CD14-positive monocyte (primary cell): ENCODE measurements at regions not wholly inside any gene's neighbourhood (a gene's known extent, or its start where the extent isn't known, plus 50 kb on each side); places are given as distances from the start of the nearest gene placed in this dataset.

Source experiments
- DNase-seq, 3 donors: peaks; one replicate each; pipeline ENCODE4 v3.0.0-alpha.2; 2011 to 2022
- H2AFZ ChIP-seq: 2 replicates; pipeline ENCODE4 v1.6.0; 2012; ENCODE audit warnings: mild to moderate bottlenecking, low read depth, low read length, inconsistent platforms; ENCODE audit not compliant: insufficient read depth, poor library complexity, severe bottlenecking
- H3K27ac ChIP-seq, 2 donors: 1 replicate in 1 of 2; 2 replicates in 1 of 2; pipeline ENCODE4 v1.5.1; 2012 to 2013; ENCODE audit warnings: low read length in 2 of 2, control low read depth in 1 of 2, inconsistent platforms in 1 of 2, low read depth in 1 of 2, mild to moderate bottlenecking in 1 of 2
- H3K27me3 ChIP-seq, 2 donors: one replicate each; pipeline versions ENCODE4 v1.6.0 to v1.6.1; 2011 to 2013; ENCODE audit warnings: low read length in 2 of 2; ENCODE audit not compliant: control insufficient read depth in 2 of 2, insufficient read depth in 2 of 2
- H3K36me3 ChIP-seq, 2 donors: replicated peaks in 1 of 2; 1 replicate in 1 of 2; 2 replicates in 1 of 2; pipeline versions ENCODE4 v1.5.1 to v1.6.1; 2012 to 2013; ENCODE audit warnings: low read length in 2 of 2, control low read depth in 1 of 2, inconsistent platforms in 1 of 2, mild to moderate bottlenecking in 1 of 2; ENCODE audit not compliant: insufficient read depth in 2 of 2, control insufficient read depth in 1 of 2
- H3K4me1 ChIP-seq, 2 donors: 1 replicate in 1 of 2; 2 replicates in 1 of 2; pipeline versions ENCODE4 v1.5.1 to v1.6.1; 2012 to 2013; ENCODE audit warnings: low read length in 2 of 2, control low read depth in 1 of 2, inconsistent platforms in 1 of 2, mild to moderate bottlenecking in 1 of 2, moderate library complexity in 1 of 2; ENCODE audit not compliant: insufficient read depth in 2 of 2, control insufficient read depth in 1 of 2
- H3K4me2 ChIP-seq: replicated peaks from 2 replicates; pipeline ENCODE3; 2012; ENCODE audit warnings: low read length, moderate library complexity, mild to moderate bottlenecking; ENCODE audit not compliant: poor library complexity, severe bottlenecking; ENCODE audit errors: extremely low read depth
- H3K4me3 ChIP-seq, 3 experiments: fragments of 200-600 bp in 1 of 3; sonication (generic) in 1 of 3; replicated peaks in 1 of 3; 1 replicate in 2 of 3; 2 replicates in 1 of 3; pipeline ENCODE4 v1.5.1; 2011 to 2013; ENCODE audit warnings: low read length in 3 of 3, mild to moderate bottlenecking in 3 of 3, control low read depth in 2 of 3, low read depth in 2 of 3, inconsistent platforms in 1 of 3, moderate library complexity in 1 of 3
- H3K79me2 ChIP-seq: 2 replicates; pipeline ENCODE4 v1.6.0; 2012; ENCODE audit warnings: mild to moderate bottlenecking, control low read depth, inconsistent platforms, low read length, moderate library complexity; ENCODE audit not compliant: insufficient read depth
- H3K9ac ChIP-seq: 2 replicates; pipeline ENCODE4 v1.6.0; 2017; ENCODE audit warnings: low read length, mild to moderate bottlenecking; ENCODE audit not compliant: insufficient read depth, poor library complexity, severe bottlenecking
- H3K9me3 ChIP-seq, 2 donors: replicated peaks in 1 of 2; 1 replicate in 1 of 2; 2 replicates in 1 of 2; pipeline versions ENCODE4 v1.5.1 to v1.6.1; 2012 to 2013; ENCODE audit warnings: low read length in 2 of 2, control low read depth in 1 of 2; ENCODE audit not compliant: control insufficient read depth in 1 of 2, insufficient read depth in 1 of 2
- H4K20me1 ChIP-seq: 2 replicates; pipeline ENCODE4 v1.6.0; 2012; ENCODE audit warnings: mild to moderate bottlenecking, low read length, control low read depth, moderate library complexity; ENCODE audit not compliant: insufficient read depth
- H3K27ac Mint-ChIP-seq, 7 donors: one replicate each; pipeline ENCODE4 v1.8.0; 2020; ENCODE audit warnings: mild to moderate bottlenecking in 7 of 7, mixed read lengths in 7 of 7, moderate library complexity in 6 of 7, inconsistent platforms in 2 of 7
- H3K27me3 Mint-ChIP-seq, 3 donors: one replicate each; pipeline ENCODE4 v1.8.0; 2021 to 2022; ENCODE audit warnings: low read depth in 3 of 3, mild to moderate bottlenecking in 3 of 3, mixed read lengths in 3 of 3, moderate library complexity in 3 of 3, inconsistent platforms in 1 of 3
- H3K36me3 Mint-ChIP-seq, 2 donors: one replicate each; pipeline ENCODE4 v1.8.0; 2020; ENCODE audit warnings: mixed read lengths in 2 of 2, inconsistent platforms in 1 of 2, mild to moderate bottlenecking in 1 of 2
- H3K4me1 Mint-ChIP-seq: one replicate; pipeline ENCODE4 v1.8.0; 2020; ENCODE audit warnings: mild to moderate bottlenecking, mixed read lengths
- H3K4me3 Mint-ChIP-seq, 2 donors: one replicate each; pipeline ENCODE4 v1.8.0; 2020; ENCODE audit warnings: mild to moderate bottlenecking in 2 of 2, mixed read lengths in 2 of 2, moderate library complexity in 1 of 2
- H3K9me3 Mint-ChIP-seq, 7 donors: one replicate each; pipeline ENCODE4 v1.8.0; 2020 to 2022; ENCODE audit warnings: mixed read lengths in 7 of 7, mild to moderate bottlenecking in 6 of 7, moderate library complexity in 6 of 7, inconsistent platforms in 2 of 7
- CTCF ChIP-seq: fragments of 200-600 bp; IDR thresholded peaks from one replicate; pipeline ENCODE4 v1.8.0; 2022; ENCODE audit warnings: antibody characterized with exemption, mild to moderate bottlenecking
- WGBS: methylation state at CpG from one replicate; pipeline ENCODE4 v1.1.5; 2013; ENCODE audit warnings: missing lambda C conversion rate; ENCODE audit not compliant: insufficient coverage; 5-methylcytosine and 5-hydroxymethylcytosine counted together
- intact Hi-C, 2 donors: fragments of 100-400 bp; cut with micrococcal nuclease; formaldehyde crosslinking; loops; one replicate each; pipeline versions ENCODE4 v1.15.0 to v1.15.1; 2023

GRCh38 chr5:163281512-163281911 is 155.9 kb upstream of the CCNG1 start:
- peaks cover 0 to 4% (median 3%) of the 10 kb centered on the region in 3 donors for H3K27me3 Mint-ChIP-seq
- H3K9me3 ChIP-seq: peaks cover 0 to 5% of the 10 kb centered on the region in 2 donors
- no peaks in the 10 kb centered on the region for H3K4me1 Mint-ChIP-seq
- H3K79me2 ChIP-seq: no peaks in the 10 kb centered on the region
- H3K27me3 ChIP-seq: no peaks in the 10 kb centered on the region
- H3K36me3 Mint-ChIP-seq: no peaks in the 10 kb centered on the region
- no peaks in the 10 kb centered on the region for H3K4me1 ChIP-seq
- no peak overlapping the region for H3K4me2 ChIP-seq
- WGBS: no CpG with 5 or more reads among the region's 1 CpG
- no peak overlapping the region for H3K4me3 ChIP-seq
- DNase-seq: no peak
- peaks cover 0 to 7% (median 4%) of the 10 kb centered on the region in 7 donors for H3K9me3 Mint-ChIP-seq
- no peak overlapping the region for H3K9ac ChIP-seq
- H3K4me3 Mint-ChIP-seq: no peak overlapping the region
- intact Hi-C loops: no loop called here
- H3K27ac Mint-ChIP-seq: no peak overlapping the region
- no peaks in the 10 kb centered on the region for H4K20me1 ChIP-seq
- H2AFZ ChIP-seq: no peak overlapping the region
- no peaks in the 10 kb centered on the region for H3K36me3 ChIP-seq
- no peak overlapping the region for H3K27ac ChIP-seq
- TF ChIP-seq CTCF: no peak

GRCh38 chr5:163293836-163294235 is 143.6 kb upstream of the CCNG1 start:
- Mint-ChIP-seq H3K4me1 (no peaks in the 10 kb centered on the region), H3K36me3 (no peaks in the 10 kb centered on the region), H3K27me3 (peaks cover 4 to 16% (median 10%) of the 10 kb centered on the region in 3 donors), H3K27ac (no peak overlapping the region), H3K4me3 (no peak overlapping the region), H3K9me3 (peaks cover 0 to 7% (median 1%) of the 10 kb centered on the region in 7 donors)
- no peaks in the 10 kb centered on the region for H3K79me2 ChIP-seq
- intact Hi-C loops: no loop called here
- no peaks in the 10 kb centered on the region for H4K20me1 ChIP-seq
- H3K27ac ChIP-seq: no peak overlapping the region
- no peak overlapping the region for H2AFZ ChIP-seq
- no peak for TF ChIP-seq CTCF
- no peaks in the 10 kb centered on the region for H3K9me3 ChIP-seq
- H3K4me2 ChIP-seq: no peak overlapping the region
- no peaks in the 10 kb centered on the region for H3K36me3 ChIP-seq
- H3K4me3 ChIP-seq: no peak overlapping the region
- H3K27me3 ChIP-seq: peaks cover 0 to 3% of the 10 kb centered on the region in 2 donors
- no CpG with 5 or more reads among the region's 1 CpG for WGBS
- no peak overlapping the region for H3K9ac ChIP-seq
- no peak for DNase-seq
- no peaks in the 10 kb centered on the region for H3K4me1 ChIP-seq
